Transverse colon (tissue), 4 donors: ENCODE measurements at regions not wholly inside any gene's neighbourhood (a gene's known extent, or its start where the extent isn't known, plus 50 kb on each side); places are given as distances from the start of the nearest gene placed in this dataset.

Experiments
- EP300 ChIP-seq: sonication (generic); formaldehyde crosslinking; IDR thresholded peaks from one replicate; pipeline ENCODE4 v1.6.1; 2017; ENCODE audit warnings: antibody characterized with exemption, low read depth
- POLR2A ChIP-seq: fragments of 450-650 bp; IDR thresholded peaks from one replicate; pipeline ENCODE4 v1.6.1; 2016; ENCODE audit warnings: antibody characterized with exemption, mild to moderate bottlenecking, moderate library complexity
- POLR2AphosphoS5 ChIP-seq, 3 donors: sonication (generic); formaldehyde crosslinking; IDR thresholded peaks; one replicate each; pipeline ENCODE4 v1.6.1; 2016; ENCODE audit warnings: antibody characterized with exemption in 3 of 3
- TF ChIP-seq, protein P1 (sequence below), 5 experiments: fragments of 200-600 bp in 3 of 5; fragments of 450-650 bp in 2 of 5; sonication (generic) in 3 of 5; IDR thresholded peaks; 1 replicate in 2 of 5; 2 replicates in 3 of 5; pipeline ENCODE4 v1.5.1; 2016 to 2017; ENCODE audit warnings: antibody characterized with exemption in 5 of 5, inconsistent platforms in 3 of 5, mild to moderate bottlenecking in 2 of 5, moderate library complexity in 1 of 5

DNA sequence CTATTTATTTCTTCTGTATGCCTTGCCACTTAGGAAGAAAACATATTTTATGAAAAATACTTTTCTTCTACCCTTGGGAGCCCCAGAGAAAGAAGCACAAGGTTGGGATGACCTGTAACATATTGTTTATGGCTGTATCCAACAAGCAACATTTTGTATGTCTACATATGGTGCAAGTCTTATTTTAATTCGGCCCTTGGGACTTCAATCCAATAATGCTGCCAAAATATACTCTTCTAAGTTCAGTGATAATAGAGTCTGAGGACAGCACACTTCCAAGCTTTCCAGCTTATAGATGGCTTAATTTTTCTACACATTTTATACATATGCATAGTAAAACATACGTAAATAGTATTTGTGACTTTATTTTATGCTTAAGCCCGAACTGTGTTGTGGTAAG, 318.5 kb upstream of the SEMA3A start:
- TF ChIP-seq, protein P1, sequence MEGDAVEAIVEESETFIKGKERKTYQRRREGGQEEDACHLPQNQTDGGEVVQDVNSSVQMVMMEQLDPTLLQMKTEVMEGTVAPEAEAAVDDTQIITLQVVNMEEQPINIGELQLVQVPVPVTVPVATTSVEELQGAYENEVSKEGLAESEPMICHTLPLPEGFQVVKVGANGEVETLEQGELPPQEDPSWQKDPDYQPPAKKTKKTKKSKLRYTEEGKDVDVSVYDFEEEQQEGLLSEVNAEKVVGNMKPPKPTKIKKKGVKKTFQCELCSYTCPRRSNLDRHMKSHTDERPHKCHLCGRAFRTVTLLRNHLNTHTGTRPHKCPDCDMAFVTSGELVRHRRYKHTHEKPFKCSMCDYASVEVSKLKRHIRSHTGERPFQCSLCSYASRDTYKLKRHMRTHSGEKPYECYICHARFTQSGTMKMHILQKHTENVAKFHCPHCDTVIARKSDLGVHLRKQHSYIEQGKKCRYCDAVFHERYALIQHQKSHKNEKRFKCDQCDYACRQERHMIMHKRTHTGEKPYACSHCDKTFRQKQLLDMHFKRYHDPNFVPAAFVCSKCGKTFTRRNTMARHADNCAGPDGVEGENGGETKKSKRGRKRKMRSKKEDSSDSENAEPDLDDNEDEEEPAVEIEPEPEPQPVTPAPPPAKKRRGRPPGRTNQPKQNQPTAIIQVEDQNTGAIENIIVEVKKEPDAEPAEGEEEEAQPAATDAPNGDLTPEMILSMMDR (IDR thresholded peaks at IDR 0.05), result no peak
- TF ChIP-seq EP300, result no peak
- no peak for TF ChIP-seq POLR2AphosphoS5 (IDR thresholded peaks at IDR 0.05)
- TF ChIP-seq POLR2A, result no peak
